Fibroblast of lung (primary cell): ENCODE measurements at regions not wholly inside any gene's neighbourhood (a gene's known extent, or its start where the extent isn't known, plus 50 kb on each side); places are given as distances from the start of the nearest gene placed in this dataset.

Experiments used
- DNase-seq, 2 donors: peaks; one replicate each; pipeline versions ENCODE4 v3.0.0 to v3.0.0-alpha.2; 2010; ENCODE audit warnings: low read depth in 2 of 2
- H2AFZ ChIP-seq: 2 replicates; pipeline ENCODE4 v1.5.1; 2012; ENCODE audit warnings: low read length, control low read depth, inconsistent platforms
- H3K27ac ChIP-seq: 2 replicates; pipeline ENCODE4 v1.5.1; 2011; ENCODE audit warnings: low read length, control low read depth; ENCODE audit not compliant: insufficient read depth
- H3K27me3 ChIP-seq: 2 replicates; pipeline ENCODE4 v1.5.1; 2011; ENCODE audit warnings: mild to moderate bottlenecking, low read length; ENCODE audit not compliant: control insufficient read depth, insufficient read depth
- H3K36me3 ChIP-seq: 2 replicates; pipeline ENCODE4 v1.5.1; 2011; ENCODE audit warnings: low read length; ENCODE audit not compliant: control insufficient read depth, insufficient read depth
- H3K4me1 ChIP-seq: 2 replicates; pipeline ENCODE4 v1.5.1; 2011; ENCODE audit warnings: low read length; ENCODE audit not compliant: control insufficient read depth, insufficient read depth; ENCODE audit errors: extremely low read depth
- H3K4me2 ChIP-seq: 2 replicates; pipeline ENCODE4 v1.5.1; 2011; ENCODE audit warnings: low read length, control low read depth; ENCODE audit not compliant: insufficient read depth; ENCODE audit errors: extremely low read depth
- H3K4me3 ChIP-seq, 4 experiments: fragments of 200-600 bp in 1 of 4; sonication (generic) in 1 of 4; replicated peaks in 1 of 4; 2 replicates each; pipeline ENCODE4 v1.5.1; 2011 to 2016; ENCODE audit warnings: low read length in 4 of 4, low read depth in 3 of 4, mild to moderate bottlenecking in 3 of 4, control low read depth in 2 of 4, inconsistent platforms in 1 of 4, mixed read lengths in 1 of 4; ENCODE audit not compliant: insufficient read depth in 1 of 4; ENCODE audit errors: control extremely low read depth in 1 of 4
- H3K79me2 ChIP-seq: 2 replicates; pipeline ENCODE4 v1.5.1; 2012; ENCODE audit warnings: mild to moderate bottlenecking, low read length, inconsistent platforms; ENCODE audit not compliant: control insufficient read depth, insufficient read depth
- H3K9ac ChIP-seq: 2 replicates; pipeline ENCODE4 v1.5.1; 2011; ENCODE audit warnings: mild to moderate bottlenecking, low read length, control low read depth; ENCODE audit not compliant: insufficient read depth
- H3K9me3 ChIP-seq: 2 replicates; pipeline ENCODE4 v1.5.1; 2012; ENCODE audit warnings: low read depth, low read length; ENCODE audit not compliant: control insufficient read depth, insufficient read depth
- H4K20me1 ChIP-seq: 2 replicates; pipeline ENCODE4 v1.5.1; 2011; ENCODE audit warnings: low read length; ENCODE audit not compliant: control insufficient read depth, insufficient read depth; ENCODE audit errors: extremely low read depth
- CTCF ChIP-seq, 2 donors: IDR thresholded peaks in 1 of 2; conservative IDR thresholded peaks in 1 of 2; 1 replicate in 1 of 2; 2 replicates in 1 of 2; pipeline ENCODE4 v1.5.1; 2011 to 2012; ENCODE audit warnings: low read length in 2 of 2, control low read depth in 1 of 2, inconsistent platforms in 1 of 2, low read depth in 1 of 2, mild to moderate bottlenecking in 1 of 2
- EZH2 ChIP-seq: IDR thresholded peaks from 2 replicates; pipeline ENCODE4 v1.5.1; 2012; ENCODE audit warnings: low read length, control low read depth, mild to moderate bottlenecking; ENCODE audit errors: missing control alignments

GRCh38 chr2:38467768-38468455 lies 90.8 kb upstream of the ATL2 start:
- Histone ChIP-seq H2AFZ (no peak overlapping the region), H3K4me1 (no peaks in the 10 kb centered on the region), H3K27me3 (peaks cover 7% of the 10 kb centered on the region), H3K4me3 (no peak overlapping the region), H3K79me2 (no peaks in the 10 kb centered on the region), H3K9me3 (no peaks in the 10 kb centered on the region), H3K27ac (no peak overlapping the region), H3K4me2 (no peak overlapping the region), H3K9ac (no peak overlapping the region), H3K36me3 (no peaks in the 10 kb centered on the region), H4K20me1 (no peaks in the 10 kb centered on the region)
- no peak for DNase-seq
- TF ChIP-seq CTCF (conservative IDR thresholded peaks at IDR 0.05 in 1 of 2, IDR thresholded peaks at IDR 0.05 in 1 of 2; ENCODE audit: low read depth in 1 of 2, low read length in 2 of 2) = no peak
- no peak for TF ChIP-seq EZH2

GRCh38 chr2:38466876-38467767 lies 90.0 kb upstream of the ATL2 start:
- no peak overlapping the region for H3K27ac ChIP-seq
- H3K27me3 ChIP-seq = peaks cover 7% of the 10 kb centered on the region
- peak; percentile 7 to 39 for DNase-seq
- H2AFZ ChIP-seq = no peak overlapping the region
- TF ChIP-seq CTCF (conservative IDR thresholded peaks at IDR 0.05 in 1 of 2, IDR thresholded peaks at IDR 0.05 in 1 of 2; ENCODE audit: low read depth in 1 of 2, low read length in 2 of 2) = no peak
- TF ChIP-seq EZH2 = no peak
- H3K9me3 ChIP-seq = no peaks in the 10 kb centered on the region
- no peak overlapping the region for H3K4me2 ChIP-seq
- H3K9ac ChIP-seq = no peak overlapping the region
- no peaks in the 10 kb centered on the region for H3K36me3 ChIP-seq
- H3K79me2 ChIP-seq = no peaks in the 10 kb centered on the region
- no peaks in the 10 kb centered on the region for H4K20me1 ChIP-seq
- no peak overlapping the region for H3K4me3 ChIP-seq
- no peaks in the 10 kb centered on the region for H3K4me1 ChIP-seq

- no peak overlapping the region for H3K9ac ChIP-seq
Measured at GRCh38 chr2:38466409-38466808, 89.3 kb upstream of the ATL2 start.

More at GRCh38 chr2:38466409-38466808, 89.3 kb upstream of the ATL2 start:
- Histone ChIP-seq H3K27ac (no peak overlapping the region), H2AFZ (no peak overlapping the region), H3K4me1 (no peaks in the 10 kb centered on the region), H3K36me3 (no peaks in the 10 kb centered on the region), H3K27me3 (peaks cover 7% of the 10 kb centered on the region), H3K4me3 (no peak overlapping the region), H3K9me3 (no peaks in the 10 kb centered on the region), H4K20me1 (no peaks in the 10 kb centered on the region), H3K79me2 (no peaks in the 10 kb centered on the region), H3K4me2 (no peak overlapping the region)
- no peak for DNase-seq
- TF ChIP-seq CTCF (conservative IDR thresholded peaks at IDR 0.05 in 1 of 2, IDR thresholded peaks at IDR 0.05 in 1 of 2; ENCODE audit: low read depth in 1 of 2, low read length in 2 of 2) (no peak), EZH2 (no peak)
